Chondrocyte (in vitro differentiated cells): ENCODE measurements at regions not wholly inside any gene's neighbourhood (a gene's known extent, or its start where the extent isn't known, plus 50 kb on each side); places are given as distances from the start of the nearest gene placed in this dataset.
A peak's percentile ranks its signal among the peaks of the same experiment; 100 is the strongest.

Experiments used
- DNase-seq: peaks from one replicate; pipeline ENCODE4 v3.0.0; 2021; ENCODE audit warnings: mixed read lengths, low spot score
- H3K27ac Mint-ChIP-seq: one replicate; pipeline ENCODE4 v1.8.0; 2021; ENCODE audit warnings: mild to moderate bottlenecking, moderate library complexity, mixed read lengths; ENCODE audit not compliant: unreplicated experiment
- H3K27me3 Mint-ChIP-seq: 2 replicates; pipeline ENCODE4 v1.8.0; 2021; ENCODE audit warnings: low read depth, mixed read lengths
- H3K36me3 Mint-ChIP-seq: 2 replicates; pipeline ENCODE4 v1.8.0; 2021; ENCODE audit warnings: low read depth, mixed read lengths
- H3K4me1 Mint-ChIP-seq: 2 replicates; pipeline ENCODE4 v1.8.0; 2021; ENCODE audit warnings: low read depth, mild to moderate bottlenecking, mixed read lengths
- H3K4me3 Mint-ChIP-seq: one replicate; pipeline ENCODE4 v1.8.0; 2021; ENCODE audit warnings: mild to moderate bottlenecking, moderate library complexity, mixed read lengths; ENCODE audit not compliant: unreplicated experiment
- H3K9me3 Mint-ChIP-seq: 2 replicates; pipeline ENCODE4 v1.8.0; 2021; ENCODE audit warnings: low read depth, mixed read lengths
- TF ChIP-seq, protein P1 (sequence below): fragments of 200-600 bp; sonication (generic); IDR thresholded peaks from 2 replicates; pipeline ENCODE4 v1.5.0; 2021; ENCODE audit warnings: antibody characterized with exemption, mild to moderate bottlenecking, moderate library complexity

DNA sequence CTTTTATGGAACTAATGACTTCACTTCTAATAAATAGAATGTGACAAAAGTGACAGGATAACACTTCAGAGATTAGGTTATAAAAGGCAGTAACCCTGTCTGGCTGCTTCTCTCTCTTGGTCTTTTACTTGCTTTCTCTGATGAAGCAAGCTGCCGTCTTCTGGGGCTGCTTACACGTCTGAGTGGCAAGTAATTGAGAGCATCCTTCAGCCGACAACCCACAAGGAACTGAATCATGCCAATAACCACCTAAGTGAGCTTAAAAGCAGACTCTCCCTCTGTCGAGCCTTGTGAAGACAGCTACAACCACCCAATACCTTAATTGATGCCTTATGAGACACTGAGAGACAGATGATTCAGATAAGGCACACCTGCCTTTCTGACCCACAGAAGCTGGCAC, 1091.2 kb downstream of the SLITRK1 start:
- DNase-seq: no peak
- H3K27me3 Mint-ChIP-seq: peaks cover 4% of the 10 kb centered on the region
- H3K27ac Mint-ChIP-seq: no peak overlapping the region
- TF ChIP-seq, protein P1, sequence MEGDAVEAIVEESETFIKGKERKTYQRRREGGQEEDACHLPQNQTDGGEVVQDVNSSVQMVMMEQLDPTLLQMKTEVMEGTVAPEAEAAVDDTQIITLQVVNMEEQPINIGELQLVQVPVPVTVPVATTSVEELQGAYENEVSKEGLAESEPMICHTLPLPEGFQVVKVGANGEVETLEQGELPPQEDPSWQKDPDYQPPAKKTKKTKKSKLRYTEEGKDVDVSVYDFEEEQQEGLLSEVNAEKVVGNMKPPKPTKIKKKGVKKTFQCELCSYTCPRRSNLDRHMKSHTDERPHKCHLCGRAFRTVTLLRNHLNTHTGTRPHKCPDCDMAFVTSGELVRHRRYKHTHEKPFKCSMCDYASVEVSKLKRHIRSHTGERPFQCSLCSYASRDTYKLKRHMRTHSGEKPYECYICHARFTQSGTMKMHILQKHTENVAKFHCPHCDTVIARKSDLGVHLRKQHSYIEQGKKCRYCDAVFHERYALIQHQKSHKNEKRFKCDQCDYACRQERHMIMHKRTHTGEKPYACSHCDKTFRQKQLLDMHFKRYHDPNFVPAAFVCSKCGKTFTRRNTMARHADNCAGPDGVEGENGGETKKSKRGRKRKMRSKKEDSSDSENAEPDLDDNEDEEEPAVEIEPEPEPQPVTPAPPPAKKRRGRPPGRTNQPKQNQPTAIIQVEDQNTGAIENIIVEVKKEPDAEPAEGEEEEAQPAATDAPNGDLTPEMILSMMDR: no peak
- no peaks in the 10 kb centered on the region for H3K9me3 Mint-ChIP-seq
- H3K4me1 Mint-ChIP-seq: no peaks in the 10 kb centered on the region
- no peak overlapping the region for H3K4me3 Mint-ChIP-seq
- H3K36me3 Mint-ChIP-seq: no peaks in the 10 kb centered on the region

DNA sequence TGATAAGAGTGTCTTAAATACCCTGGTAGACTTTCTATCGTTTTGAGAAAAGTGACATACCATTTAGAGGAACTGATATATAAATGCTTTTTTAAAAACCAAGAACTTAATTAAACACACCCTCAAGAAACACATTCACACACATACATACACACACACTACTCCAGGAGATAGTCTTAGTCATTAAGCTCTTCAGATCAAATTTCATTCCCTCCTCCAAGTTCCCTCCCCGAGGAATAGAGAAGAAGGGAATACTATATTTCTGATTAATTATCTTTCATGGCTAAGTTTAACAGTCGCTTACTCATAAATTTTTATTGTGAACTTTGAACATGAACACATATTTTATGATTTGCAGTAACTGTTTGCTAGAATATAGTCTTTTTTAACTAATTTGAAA, 1109.5 kb downstream of the SLITRK1 start:
- no peak for DNase-seq
- Mint-ChIP-seq H3K9me3 (peaks cover 3% of the 10 kb centered on the region), H3K36me3 (no peaks in the 10 kb centered on the region), H3K4me1 (no peaks in the 10 kb centered on the region), H3K27me3 (no peaks in the 10 kb centered on the region), H3K27ac (no peak overlapping the region), H3K4me3 (no peak overlapping the region)
- TF ChIP-seq, protein P1: no peak

DNA sequence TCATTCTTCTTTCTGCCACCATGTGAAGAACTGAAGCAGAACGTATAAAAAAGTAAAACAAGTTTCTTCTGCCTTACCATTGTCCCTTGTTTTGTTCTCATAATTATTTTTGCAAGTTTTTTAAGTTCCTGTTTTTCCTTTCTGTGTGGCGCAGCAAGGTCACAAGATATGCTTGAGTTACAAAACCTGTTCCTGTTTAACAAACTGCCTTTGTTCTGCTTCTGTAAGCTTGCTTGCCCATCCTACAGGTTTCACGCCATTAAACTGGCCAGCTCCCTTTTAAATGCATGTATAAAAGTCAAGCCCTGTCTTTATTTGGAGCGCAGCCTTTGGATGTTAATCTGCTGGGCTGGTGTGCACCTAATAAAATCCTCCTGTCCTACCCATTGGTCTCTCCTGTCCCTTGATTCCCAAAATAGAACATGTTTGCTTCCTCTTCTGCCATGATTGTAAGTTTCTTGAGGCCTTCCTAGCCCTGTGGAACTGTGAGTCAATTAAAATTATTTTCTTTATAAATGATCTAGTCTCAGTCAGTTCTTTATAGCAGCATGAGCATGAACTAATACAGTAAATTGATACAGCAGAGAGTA, 1115.4 kb downstream of the SLITRK1 start:
- H3K27ac Mint-ChIP-seq: no peak overlapping the region
- TF ChIP-seq, protein P1: no peak
- H3K9me3 Mint-ChIP-seq: peaks cover 18% of the 10 kb centered on the region
- no peaks in the 10 kb centered on the region for H3K36me3 Mint-ChIP-seq
- H3K27me3 Mint-ChIP-seq: no peaks in the 10 kb centered on the region
- no peak overlapping the region for H3K4me3 Mint-ChIP-seq
- H3K4me1 Mint-ChIP-seq: no peaks in the 10 kb centered on the region
- no peak for DNase-seq

DNA sequence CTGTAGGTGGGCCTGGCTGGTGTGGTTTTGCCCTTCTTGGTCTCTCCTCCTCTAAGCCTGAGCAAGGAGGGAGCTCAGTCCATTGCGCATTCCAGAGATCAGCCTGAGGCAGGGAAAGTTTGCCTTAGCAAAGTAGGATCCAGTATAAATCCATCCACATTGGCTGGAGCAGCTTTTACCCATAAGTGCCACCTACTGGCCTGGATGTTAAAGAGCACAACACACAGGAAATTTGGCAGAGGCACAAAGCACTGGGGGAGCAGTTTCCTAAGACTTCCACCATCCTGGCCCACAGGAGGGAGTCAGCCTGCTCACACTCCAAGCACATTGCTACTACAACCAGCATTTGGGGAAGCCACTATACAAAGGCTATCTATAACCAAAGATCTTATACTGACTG, 1124.2 kb downstream of the SLITRK1 start:
- H3K27ac Mint-ChIP-seq: no peak overlapping the region
- no peak for DNase-seq
- TF ChIP-seq, protein P1: peak; percentile 69
- H3K27me3 Mint-ChIP-seq: no peaks in the 10 kb centered on the region
- H3K36me3 Mint-ChIP-seq: no peaks in the 10 kb centered on the region
- no peak overlapping the region for H3K4me3 Mint-ChIP-seq
- H3K4me1 Mint-ChIP-seq: no peaks in the 10 kb centered on the region
- H3K9me3 Mint-ChIP-seq: peaks cover 7% of the 10 kb centered on the region

DNA sequence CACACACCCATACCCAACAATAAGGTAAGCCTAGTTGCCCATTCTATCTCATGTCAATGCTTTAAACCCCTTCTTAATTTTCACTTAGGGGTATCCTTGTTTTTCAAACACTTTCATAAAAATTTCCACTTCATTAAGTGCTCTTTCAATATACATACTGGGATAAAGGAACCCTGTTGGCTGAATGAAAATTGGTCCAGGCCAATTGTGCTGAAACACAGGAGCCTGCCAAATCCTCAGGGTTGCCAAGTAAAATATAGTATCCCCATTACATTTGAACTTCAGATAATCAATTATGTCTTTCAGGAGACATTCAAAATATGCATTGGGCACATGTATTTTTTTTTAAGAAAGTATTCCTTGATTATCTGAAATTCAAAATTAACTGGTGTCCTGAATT, 1131.1 kb downstream of the SLITRK1 start:
- Mint-ChIP-seq H3K27me3 (no peaks in the 10 kb centered on the region), H3K4me3 (no peak overlapping the region), H3K4me1 (peaks cover 25% of the 10 kb centered on the region), H3K27ac (no peak overlapping the region), H3K9me3 (no peaks in the 10 kb centered on the region), H3K36me3 (no peaks in the 10 kb centered on the region)
- no peak for DNase-seq
- TF ChIP-seq, protein P1: no peak
